HEK293 (cell line): ENCODE measurements at regions not wholly inside any gene's neighbourhood (a gene's known extent, or its start where the extent isn't known, plus 50 kb on each side); places are given as distances from the start of the nearest gene placed in this dataset.

ENCODE experiments used
- HOXC10 ChIP-seq: sonication (generic); formaldehyde crosslinking; IDR thresholded peaks from 2 replicates; pipeline ENCODE4 v1.8.1; 2023; ENCODE audit warnings: mild to moderate bottlenecking, missing genetic modification reagents
- KLF16 ChIP-seq: fragments of 450-650 bp; formaldehyde crosslinking; IDR thresholded peaks from 2 replicates; pipeline ENCODE4 v1.5.1; 2017; ENCODE audit warnings: missing biosample characterization, missing genetic modification characterization
- KLF9 ChIP-seq: fragments of 450-650 bp; formaldehyde crosslinking; IDR thresholded peaks from 2 replicates; pipeline ENCODE4 v1.5.1; 2016; ENCODE audit warnings: missing biosample characterization, missing genetic modification characterization, low read depth
- OSR2 ChIP-seq: fragments of 450-650 bp; formaldehyde crosslinking; IDR thresholded peaks from 2 replicates; pipeline ENCODE4 v1.5.1; 2016; ENCODE audit warnings: missing biosample characterization, missing genetic modification characterization
- SP3 ChIP-seq: fragments of 450-650 bp; formaldehyde crosslinking; IDR thresholded peaks from 2 replicates; pipeline ENCODE4 v1.5.1; 2016; ENCODE audit warnings: missing biosample characterization, missing genetic modification characterization
- YY1 ChIP-seq: fragments of 450-650 bp; formaldehyde crosslinking; IDR thresholded peaks from 2 replicates; pipeline ENCODE4 v1.5.1; 2018; ENCODE audit warnings: missing biosample characterization, missing genetic modification characterization
- ZBTB17 ChIP-seq: fragments of 450-650 bp; formaldehyde crosslinking; IDR thresholded peaks from 2 replicates; pipeline ENCODE4 v1.5.1; 2016; ENCODE audit warnings: missing biosample characterization, missing genetic modification characterization
- ZNF335 ChIP-seq: fragments of 450-650 bp; formaldehyde crosslinking; conservative IDR thresholded peaks from 2 replicates; pipeline ENCODE4 v1.5.1; 2016; ENCODE audit warnings: missing biosample characterization, missing genetic modification characterization
- ZNF341 ChIP-seq: fragments of 450-650 bp; formaldehyde crosslinking; IDR thresholded peaks from 2 replicates; pipeline ENCODE4; 2016; ENCODE audit warnings: low read depth, missing biosample characterization, missing genetic modification characterization
- ZNF416 ChIP-seq: fragments of 450-650 bp; formaldehyde crosslinking; IDR thresholded peaks from 2 replicates; pipeline ENCODE4 v1.5.1; 2016; ENCODE audit warnings: missing biosample characterization, missing genetic modification characterization
- ZNF48 ChIP-seq: fragments of 450-650 bp; formaldehyde crosslinking; IDR thresholded peaks from 2 replicates; pipeline ENCODE4 v1.5.1; 2016; ENCODE audit warnings: missing biosample characterization, missing genetic modification characterization
- ZNF510 ChIP-seq: fragments of 450-650 bp; formaldehyde crosslinking; IDR thresholded peaks from 2 replicates; pipeline ENCODE4 v1.5.1; 2018; ENCODE audit warnings: mild to moderate bottlenecking, missing genetic modification characterization, missing biosample characterization; ENCODE audit not compliant: insufficient replicate concordance
- ZNF514 ChIP-seq: fragments of 450-650 bp; formaldehyde crosslinking; IDR thresholded peaks from 2 replicates; pipeline ENCODE4 v1.5.1; 2016; ENCODE audit warnings: missing biosample characterization, missing genetic modification characterization
- ZNF530 ChIP-seq: fragments of 450-650 bp; formaldehyde crosslinking; IDR thresholded peaks from 2 replicates; pipeline ENCODE4 v1.5.1; 2016; ENCODE audit warnings: low read depth, missing biosample characterization, missing genetic modification characterization
- ZNF548 ChIP-seq: fragments of 450-650 bp; formaldehyde crosslinking; IDR thresholded peaks from 2 replicates; pipeline ENCODE4 v1.5.1; 2016; ENCODE audit warnings: missing biosample characterization, missing genetic modification characterization
- ZNF571 ChIP-seq: fragments of 450-650 bp; formaldehyde crosslinking; IDR thresholded peaks from 2 replicates; pipeline ENCODE4 v1.5.0; 2017; ENCODE audit warnings: missing biosample characterization, missing genetic modification characterization
- ZNF596 ChIP-seq: fragments of 450-650 bp; IDR thresholded peaks from 2 replicates; pipeline ENCODE4 v1.5.0; 2018; ENCODE audit warnings: missing biosample characterization, mild to moderate bottlenecking, missing genetic modification characterization, moderate library complexity
- ZNF624 ChIP-seq: fragments of 450-650 bp; formaldehyde crosslinking; IDR thresholded peaks from 2 replicates; pipeline ENCODE4 v1.5.1; 2017; ENCODE audit warnings: missing biosample characterization, missing genetic modification characterization
- ZNF660 ChIP-seq: fragments of 450-650 bp; IDR thresholded peaks from 2 replicates; pipeline ENCODE4 v1.5.1; 2018; ENCODE audit warnings: missing biosample characterization, mild to moderate bottlenecking, missing genetic modification characterization
- ZNF677 ChIP-seq: fragments of 450-650 bp; IDR thresholded peaks from 2 replicates; pipeline ENCODE4 v1.5.0; 2018; ENCODE audit warnings: missing biosample characterization, mild to moderate bottlenecking, missing genetic modification characterization, moderate library complexity
- ZNF701 ChIP-seq: fragments of 450-650 bp; formaldehyde crosslinking; IDR thresholded peaks from 2 replicates; pipeline ENCODE4 v1.5.1; 2016; ENCODE audit warnings: missing biosample characterization, missing genetic modification characterization
- TF ChIP-seq, protein P1 (sequence below): fragments of 450-650 bp; formaldehyde crosslinking; IDR thresholded peaks from 2 replicates; pipeline ENCODE4 v1.5.1; 2016; ENCODE audit warnings: missing biosample characterization, missing genetic modification characterization
- TF ChIP-seq, protein P2 (sequence below): fragments of 450-650 bp; formaldehyde crosslinking; IDR thresholded peaks from 2 replicates; pipeline ENCODE4 v1.5.1; 2016; ENCODE audit warnings: missing biosample characterization, missing genetic modification characterization
- TF ChIP-seq, protein P3 (sequence below): fragments of 450-650 bp; formaldehyde crosslinking; IDR thresholded peaks from 2 replicates; pipeline ENCODE4 v1.5.1; 2016; ENCODE audit warnings: missing biosample characterization, missing genetic modification characterization, borderline replicate concordance
- TF ChIP-seq, protein P4 (sequence below): fragments of 450-650 bp; formaldehyde crosslinking; conservative IDR thresholded peaks from 2 replicates; pipeline ENCODE4 v1.5.1; 2016; ENCODE audit warnings: low read depth, missing biosample characterization, missing genetic modification characterization

DNA sequence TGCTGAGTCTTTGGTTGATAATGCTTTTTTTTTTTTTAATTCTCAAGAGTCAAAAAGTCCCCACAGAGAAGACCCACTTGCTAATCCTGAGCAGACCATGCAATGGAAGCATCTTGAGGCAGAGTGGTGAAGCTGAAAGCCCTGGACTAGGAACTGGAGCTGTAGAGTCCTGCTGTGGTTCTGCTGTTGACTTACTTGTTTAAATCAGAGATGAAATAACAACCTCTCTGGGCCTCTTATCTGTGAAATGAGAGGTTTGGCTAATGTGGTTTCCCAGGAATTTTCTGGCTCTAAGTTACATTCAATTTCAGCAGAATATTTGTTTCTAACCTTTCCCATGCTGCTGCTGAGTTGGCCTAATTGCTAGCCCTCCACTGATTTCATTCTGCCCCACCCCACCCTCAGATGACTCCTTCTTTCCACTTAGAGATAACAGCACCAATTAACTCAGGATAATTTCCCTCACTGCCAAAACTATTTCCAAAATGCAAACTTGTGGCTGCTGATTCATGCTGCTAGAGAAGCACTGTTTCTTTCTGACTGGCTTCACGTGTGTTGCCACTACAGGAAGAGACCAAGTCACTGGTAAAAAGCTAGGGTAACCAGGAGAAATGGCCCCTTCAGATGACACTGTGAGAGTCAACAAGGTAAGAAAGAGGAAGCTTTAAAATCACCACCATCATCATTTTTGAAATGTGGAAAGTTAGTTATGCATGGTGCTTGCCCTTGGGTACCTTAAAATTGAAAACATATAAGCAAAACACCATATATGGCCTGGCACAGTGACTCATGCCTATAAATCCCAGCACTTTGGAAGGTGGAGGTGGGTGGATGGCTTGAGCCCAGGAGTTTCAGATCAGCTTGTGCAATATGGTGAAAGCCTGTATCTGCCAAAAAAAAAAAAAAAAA, 326.4 kb downstream of the DCHS2 start (continued):
- TF ChIP-seq ZNF701 (tag by site-specific recombination): no peak
- TF ChIP-seq ZNF514: no peak
- TF ChIP-seq, protein P1, sequence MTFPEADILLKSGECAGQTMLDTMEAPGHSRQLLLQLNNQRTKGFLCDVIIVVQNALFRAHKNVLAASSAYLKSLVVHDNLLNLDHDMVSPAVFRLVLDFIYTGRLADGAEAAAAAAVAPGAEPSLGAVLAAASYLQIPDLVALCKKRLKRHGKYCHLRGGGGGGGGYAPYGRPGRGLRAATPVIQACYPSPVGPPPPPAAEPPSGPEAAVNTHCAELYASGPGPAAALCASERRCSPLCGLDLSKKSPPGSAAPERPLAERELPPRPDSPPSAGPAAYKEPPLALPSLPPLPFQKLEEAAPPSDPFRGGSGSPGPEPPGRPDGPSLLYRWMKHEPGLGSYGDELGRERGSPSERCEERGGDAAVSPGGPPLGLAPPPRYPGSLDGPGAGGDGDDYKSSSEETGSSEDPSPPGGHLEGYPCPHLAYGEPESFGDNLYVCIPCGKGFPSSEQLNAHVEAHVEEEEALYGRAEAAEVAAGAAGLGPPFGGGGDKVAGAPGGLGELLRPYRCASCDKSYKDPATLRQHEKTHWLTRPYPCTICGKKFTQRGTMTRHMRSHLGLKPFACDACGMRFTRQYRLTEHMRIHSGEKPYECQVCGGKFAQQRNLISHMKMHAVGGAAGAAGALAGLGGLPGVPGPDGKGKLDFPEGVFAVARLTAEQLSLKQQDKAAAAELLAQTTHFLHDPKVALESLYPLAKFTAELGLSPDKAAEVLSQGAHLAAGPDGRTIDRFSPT: peak; percentile 70; the same call in 1 of the 2 replicates
- TF ChIP-seq ZNF510 (tag by site-specific recombination): peak; percentile 11
- peak; percentile 97 for TF ChIP-seq OSR2 (tag by site-specific recombination)
- no peak for TF ChIP-seq ZNF416
- TF ChIP-seq ZNF624: no peak
- peak; percentile 50; the same call in 1 of the 2 replicates for TF ChIP-seq KLF9 (tag by site-specific recombination)
- TF ChIP-seq ZNF48: no peak
- TF ChIP-seq ZNF335 (tag by site-specific recombination): peak; percentile 64
- peak; percentile 45; the same call in 1 of the 2 replicates for TF ChIP-seq SP3 (tag by site-specific recombination)
- no peak for TF ChIP-seq ZNF596 (tag by site-specific recombination)
- no peak for TF ChIP-seq YY1 (tag by site-specific recombination)
- TF ChIP-seq, protein P2, sequence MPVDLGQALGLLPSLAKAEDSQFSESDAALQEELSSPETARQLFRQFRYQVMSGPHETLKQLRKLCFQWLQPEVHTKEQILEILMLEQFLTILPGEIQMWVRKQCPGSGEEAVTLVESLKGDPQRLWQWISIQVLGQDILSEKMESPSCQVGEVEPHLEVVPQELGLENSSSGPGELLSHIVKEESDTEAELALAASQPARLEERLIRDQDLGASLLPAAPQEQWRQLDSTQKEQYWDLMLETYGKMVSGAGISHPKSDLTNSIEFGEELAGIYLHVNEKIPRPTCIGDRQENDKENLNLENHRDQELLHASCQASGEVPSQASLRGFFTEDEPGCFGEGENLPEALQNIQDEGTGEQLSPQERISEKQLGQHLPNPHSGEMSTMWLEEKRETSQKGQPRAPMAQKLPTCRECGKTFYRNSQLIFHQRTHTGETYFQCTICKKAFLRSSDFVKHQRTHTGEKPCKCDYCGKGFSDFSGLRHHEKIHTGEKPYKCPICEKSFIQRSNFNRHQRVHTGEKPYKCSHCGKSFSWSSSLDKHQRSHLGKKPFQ (tag by site-specific recombination): no peak
- peak; percentile 46 for TF ChIP-seq ZBTB17 (tag by site-specific recombination)
- TF ChIP-seq ZNF571 (tag by site-specific recombination): no peak
- TF ChIP-seq, protein P3, sequence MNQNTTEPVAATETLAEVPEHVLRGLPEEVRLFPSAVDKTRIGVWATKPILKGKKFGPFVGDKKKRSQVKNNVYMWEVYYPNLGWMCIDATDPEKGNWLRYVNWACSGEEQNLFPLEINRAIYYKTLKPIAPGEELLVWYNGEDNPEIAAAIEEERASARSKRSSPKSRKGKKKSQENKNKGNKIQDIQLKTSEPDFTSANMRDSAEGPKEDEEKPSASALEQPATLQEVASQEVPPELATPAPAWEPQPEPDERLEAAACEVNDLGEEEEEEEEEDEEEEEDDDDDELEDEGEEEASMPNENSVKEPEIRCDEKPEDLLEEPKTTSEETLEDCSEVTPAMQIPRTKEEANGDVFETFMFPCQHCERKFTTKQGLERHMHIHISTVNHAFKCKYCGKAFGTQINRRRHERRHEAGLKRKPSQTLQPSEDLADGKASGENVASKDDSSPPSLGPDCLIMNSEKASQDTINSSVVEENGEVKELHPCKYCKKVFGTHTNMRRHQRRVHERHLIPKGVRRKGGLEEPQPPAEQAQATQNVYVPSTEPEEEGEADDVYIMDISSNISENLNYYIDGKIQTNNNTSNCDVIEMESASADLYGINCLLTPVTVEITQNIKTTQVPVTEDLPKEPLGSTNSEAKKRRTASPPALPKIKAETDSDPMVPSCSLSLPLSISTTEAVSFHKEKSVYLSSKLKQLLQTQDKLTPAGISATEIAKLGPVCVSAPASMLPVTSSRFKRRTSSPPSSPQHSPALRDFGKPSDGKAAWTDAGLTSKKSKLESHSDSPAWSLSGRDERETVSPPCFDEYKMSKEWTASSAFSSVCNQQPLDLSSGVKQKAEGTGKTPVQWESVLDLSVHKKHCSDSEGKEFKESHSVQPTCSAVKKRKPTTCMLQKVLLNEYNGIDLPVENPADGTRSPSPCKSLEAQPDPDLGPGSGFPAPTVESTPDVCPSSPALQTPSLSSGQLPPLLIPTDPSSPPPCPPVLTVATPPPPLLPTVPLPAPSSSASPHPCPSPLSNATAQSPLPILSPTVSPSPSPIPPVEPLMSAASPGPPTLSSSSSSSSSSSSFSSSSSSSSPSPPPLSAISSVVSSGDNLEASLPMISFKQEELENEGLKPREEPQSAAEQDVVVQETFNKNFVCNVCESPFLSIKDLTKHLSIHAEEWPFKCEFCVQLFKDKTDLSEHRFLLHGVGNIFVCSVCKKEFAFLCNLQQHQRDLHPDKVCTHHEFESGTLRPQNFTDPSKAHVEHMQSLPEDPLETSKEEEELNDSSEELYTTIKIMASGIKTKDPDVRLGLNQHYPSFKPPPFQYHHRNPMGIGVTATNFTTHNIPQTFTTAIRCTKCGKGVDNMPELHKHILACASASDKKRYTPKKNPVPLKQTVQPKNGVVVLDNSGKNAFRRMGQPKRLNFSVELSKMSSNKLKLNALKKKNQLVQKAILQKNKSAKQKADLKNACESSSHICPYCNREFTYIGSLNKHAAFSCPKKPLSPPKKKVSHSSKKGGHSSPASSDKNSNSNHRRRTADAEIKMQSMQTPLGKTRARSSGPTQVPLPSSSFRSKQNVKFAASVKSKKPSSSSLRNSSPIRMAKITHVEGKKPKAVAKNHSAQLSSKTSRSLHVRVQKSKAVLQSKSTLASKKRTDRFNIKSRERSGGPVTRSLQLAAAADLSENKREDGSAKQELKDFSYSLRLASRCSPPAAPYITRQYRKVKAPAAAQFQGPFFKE: no peak
- TF ChIP-seq ZNF677: no peak
- TF ChIP-seq, protein P4, sequence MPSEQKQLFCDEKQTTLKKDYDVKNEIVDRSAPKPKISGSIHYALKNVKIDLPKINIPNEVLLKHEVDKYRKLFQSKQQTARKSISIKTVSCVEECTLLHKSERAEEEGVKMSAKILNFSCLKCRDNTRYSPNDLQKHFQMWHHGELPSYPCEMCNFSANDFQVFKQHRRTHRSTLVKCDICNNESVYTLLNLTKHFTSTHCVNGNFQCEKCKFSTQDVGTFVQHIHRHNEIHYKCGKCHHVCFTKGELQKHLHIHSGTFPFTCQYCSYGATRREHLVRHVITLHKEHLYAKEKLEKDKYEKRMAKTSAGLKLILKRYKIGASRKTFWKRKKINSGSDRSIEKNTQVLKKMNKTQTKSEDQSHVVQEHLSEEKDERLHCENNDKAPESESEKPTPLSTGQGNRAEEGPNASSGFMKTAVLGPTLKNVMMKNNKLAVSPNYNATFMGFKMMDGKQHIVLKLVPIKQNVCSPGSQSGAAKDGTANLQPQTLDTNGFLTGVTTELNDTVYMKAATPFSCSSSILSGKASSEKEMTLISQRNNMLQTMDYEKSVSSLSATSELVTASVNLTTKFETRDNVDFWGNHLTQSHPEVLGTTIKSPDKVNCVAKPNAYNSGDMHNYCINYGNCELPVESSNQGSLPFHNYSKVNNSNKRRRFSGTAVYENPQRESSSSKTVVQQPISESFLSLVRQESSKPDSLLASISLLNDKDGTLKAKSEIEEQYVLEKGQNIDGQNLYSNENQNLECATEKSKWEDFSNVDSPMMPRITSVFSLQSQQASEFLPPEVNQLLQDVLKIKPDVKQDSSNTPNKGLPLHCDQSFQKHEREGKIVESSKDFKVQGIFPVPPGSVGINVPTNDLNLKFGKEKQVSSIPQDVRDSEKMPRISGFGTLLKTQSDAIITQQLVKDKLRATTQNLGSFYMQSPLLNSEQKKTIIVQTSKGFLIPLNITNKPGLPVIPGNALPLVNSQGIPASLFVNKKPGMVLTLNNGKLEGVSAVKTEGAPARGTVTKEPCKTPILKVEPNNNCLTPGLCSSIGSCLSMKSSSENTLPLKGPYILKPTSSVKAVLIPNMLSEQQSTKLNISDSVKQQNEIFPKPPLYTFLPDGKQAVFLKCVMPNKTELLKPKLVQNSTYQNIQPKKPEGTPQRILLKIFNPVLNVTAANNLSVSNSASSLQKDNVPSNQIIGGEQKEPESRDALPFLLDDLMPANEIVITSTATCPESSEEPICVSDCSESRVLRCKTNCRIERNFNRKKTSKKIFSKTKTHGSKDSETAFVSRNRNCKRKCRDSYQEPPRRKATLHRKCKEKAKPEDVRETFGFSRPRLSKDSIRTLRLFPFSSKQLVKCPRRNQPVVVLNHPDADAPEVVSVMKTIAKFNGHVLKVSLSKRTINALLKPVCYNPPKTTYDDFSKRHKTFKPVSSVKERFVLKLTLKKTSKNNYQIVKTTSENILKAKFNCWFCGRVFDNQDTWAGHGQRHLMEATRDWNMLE: peak; percentile 44; the same call in 1 of the 2 replicates
- TF ChIP-seq ZNF660 (tag by site-specific recombination): no peak
- TF ChIP-seq KLF16: no peak
- no peak for TF ChIP-seq HOXC10 (CRISPR knock-in tag)
- no peak for TF ChIP-seq ZNF548 (tag by site-specific recombination)
- no peak for TF ChIP-seq ZNF341
- TF ChIP-seq ZNF530 (tag by site-specific recombination): no peak
